Spleen (tissue), 7 donors: ENCODE measurements at regions not wholly inside any gene's neighbourhood (a gene's known extent, or its start where the extent isn't known, plus 50 kb on each side); places are given as distances from the start of the nearest gene placed in this dataset.

ENCODE experiments used
- CTCF ChIP-seq, 11 experiments: fragments of 200-600 bp in 7 of 11; fragments of 450-650 bp in 4 of 11; sonication (generic) in 4 of 11; IDR thresholded peaks in 8 of 11; conservative IDR thresholded peaks in 3 of 11; 1 replicate in 7 of 11; 2 replicates in 4 of 11; pipeline versions ENCODE4 v1.4.0 to v1.8.0; 2016 to 2021; ENCODE audit warnings: antibody characterized with exemption in 11 of 11, inconsistent platforms in 4 of 11, mild to moderate bottlenecking in 1 of 11
- POLR2A ChIP-seq, 3 donors: fragments of 450-650 bp; IDR thresholded peaks; one replicate each; pipeline ENCODE4 v1.5.1; 2017; ENCODE audit warnings: antibody characterized with exemption in 3 of 3, mild to moderate bottlenecking in 1 of 3
- POLR2AphosphoS5 ChIP-seq, 3 donors: sonication (generic); formaldehyde crosslinking; IDR thresholded peaks; one replicate each; pipeline ENCODE4 v1.5.1; 2017; ENCODE audit warnings: antibody characterized with exemption in 3 of 3
- donor health status: DM: no; HTN: no; CAD: no; lungs with moderate emphysema.
- donor health status: DM: no; HTN: no; CAD: no.
- donor health status: DM: no; HTN: no; CAD: no.

DNA sequence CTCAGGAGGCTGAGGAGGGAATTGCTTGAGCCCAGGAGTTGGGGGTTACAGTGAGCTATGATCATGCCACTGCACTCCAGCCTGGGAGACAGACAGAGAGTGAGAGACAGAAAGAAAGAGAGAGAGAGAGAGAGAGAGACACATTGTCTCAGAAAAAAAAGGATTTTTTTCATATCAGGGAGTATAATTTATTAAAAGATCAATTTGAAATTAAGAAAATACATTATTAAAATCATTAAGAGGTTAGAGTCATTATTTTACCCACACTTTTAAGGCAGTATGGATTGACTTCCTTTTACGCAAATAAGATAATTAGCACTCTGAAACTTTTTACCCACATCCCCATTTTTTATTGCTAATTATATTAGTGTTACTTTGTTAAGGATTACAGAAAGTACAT lies 804.3 kb downstream of the CDH11 start:
- TF ChIP-seq CTCF (IDR thresholded peaks at IDR 0.05 in 8 of 11, conservative IDR thresholded peaks at IDR 0.05 in 3 of 11) (no peak), POLR2AphosphoS5 (IDR thresholded peaks at IDR 0.05) (no peak), POLR2A (IDR thresholded peaks at IDR 0.05) (no peak)
